CD8-positive, alpha-beta memory T cell (primary cell): ENCODE measurements at regions not wholly inside any gene's neighbourhood (a gene's known extent, or its start where the extent isn't known, plus 50 kb on each side); places are given as distances from the start of the nearest gene placed in this dataset.

Experiments used
- CTCF ChIA-PET: fragments of 350-600 bp; sonication (Branson Sonifier 250); formaldehyde crosslinking; loops from one replicate; lab custom pipeline; 2021; ENCODE audit warnings: antibody characterized with exemption; lab: Charles Lee
- POLR2A ChIA-PET: fragments of 350-600 bp; sonication (Branson Sonifier 250); formaldehyde crosslinking; loops from one replicate; lab custom pipeline; 2021; ENCODE audit warnings: antibody characterized with exemption; lab: Charles Lee
- DNase-seq, 5 donors: peaks; one replicate each; pipeline versions ENCODE4 v3.0.0 to v3.0.0-alpha.2; 2020 to 2022; ENCODE audit warnings: mixed read lengths in 1 of 5
- H3K27ac ChIP-seq: one replicate; pipeline ENCODE4 v1.7.0; 2013; ENCODE audit warnings: low read depth, mild to moderate bottlenecking, low read length, moderate library complexity
- H3K27me3 ChIP-seq: 2 replicates; pipeline ENCODE4 v1.7.0; 2013; ENCODE audit warnings: low read length, mild to moderate bottlenecking; ENCODE audit not compliant: insufficient read depth, poor library complexity, severe bottlenecking
- H3K36me3 ChIP-seq: 2 replicates; pipeline ENCODE4 v1.7.0; 2013; ENCODE audit warnings: mild to moderate bottlenecking, low read length, moderate library complexity; ENCODE audit not compliant: insufficient read depth
- H3K4me1 ChIP-seq: 2 replicates; pipeline ENCODE4 v1.7.0; 2013; ENCODE audit warnings: mild to moderate bottlenecking, low read length, moderate library complexity; ENCODE audit not compliant: insufficient read depth
- H3K4me3 ChIP-seq: 2 replicates; pipeline ENCODE4 v1.7.0; 2013; ENCODE audit warnings: mild to moderate bottlenecking, low read length
- H3K9me3 ChIP-seq: 2 replicates; pipeline ENCODE4 v1.7.0; 2013; ENCODE audit warnings: mild to moderate bottlenecking, low read length
- H3K27ac Mint-ChIP-seq, 8 donors: one replicate each; pipeline ENCODE4 v1.8.0; 2020 to 2021; ENCODE audit warnings: mixed read lengths in 8 of 8, mild to moderate bottlenecking in 6 of 8, inconsistent platforms in 3 of 8, moderate library complexity in 3 of 8
- H3K27me3 Mint-ChIP-seq, 2 donors: one replicate each; pipeline ENCODE4 v1.8.0; 2020 to 2021; ENCODE audit warnings: mixed read lengths in 2 of 2, mild to moderate bottlenecking in 1 of 2, moderate library complexity in 1 of 2
- H3K36me3 Mint-ChIP-seq, 3 donors: one replicate each; pipeline ENCODE4 v1.8.0; 2020 to 2021; ENCODE audit warnings: mixed read lengths in 3 of 3, inconsistent platforms in 1 of 3, mild to moderate bottlenecking in 1 of 3
- H3K4me1 Mint-ChIP-seq, 3 donors: one replicate each; pipeline ENCODE4 v1.8.0; 2020 to 2021; ENCODE audit warnings: mixed read lengths in 3 of 3, inconsistent platforms in 1 of 3, mild to moderate bottlenecking in 1 of 3
- H3K4me3 Mint-ChIP-seq, 7 donors: one replicate each; pipeline ENCODE4 v1.8.0; 2020 to 2021; ENCODE audit warnings: mixed read lengths in 7 of 7, mild to moderate bottlenecking in 6 of 7, moderate library complexity in 4 of 7, inconsistent platforms in 2 of 7
- H3K9me3 Mint-ChIP-seq, 5 donors: one replicate each; pipeline ENCODE4 v1.8.0; 2020 to 2022; ENCODE audit warnings: mixed read lengths in 5 of 5, mild to moderate bottlenecking in 3 of 5, moderate library complexity in 2 of 5, inconsistent platforms in 1 of 5

DNA sequence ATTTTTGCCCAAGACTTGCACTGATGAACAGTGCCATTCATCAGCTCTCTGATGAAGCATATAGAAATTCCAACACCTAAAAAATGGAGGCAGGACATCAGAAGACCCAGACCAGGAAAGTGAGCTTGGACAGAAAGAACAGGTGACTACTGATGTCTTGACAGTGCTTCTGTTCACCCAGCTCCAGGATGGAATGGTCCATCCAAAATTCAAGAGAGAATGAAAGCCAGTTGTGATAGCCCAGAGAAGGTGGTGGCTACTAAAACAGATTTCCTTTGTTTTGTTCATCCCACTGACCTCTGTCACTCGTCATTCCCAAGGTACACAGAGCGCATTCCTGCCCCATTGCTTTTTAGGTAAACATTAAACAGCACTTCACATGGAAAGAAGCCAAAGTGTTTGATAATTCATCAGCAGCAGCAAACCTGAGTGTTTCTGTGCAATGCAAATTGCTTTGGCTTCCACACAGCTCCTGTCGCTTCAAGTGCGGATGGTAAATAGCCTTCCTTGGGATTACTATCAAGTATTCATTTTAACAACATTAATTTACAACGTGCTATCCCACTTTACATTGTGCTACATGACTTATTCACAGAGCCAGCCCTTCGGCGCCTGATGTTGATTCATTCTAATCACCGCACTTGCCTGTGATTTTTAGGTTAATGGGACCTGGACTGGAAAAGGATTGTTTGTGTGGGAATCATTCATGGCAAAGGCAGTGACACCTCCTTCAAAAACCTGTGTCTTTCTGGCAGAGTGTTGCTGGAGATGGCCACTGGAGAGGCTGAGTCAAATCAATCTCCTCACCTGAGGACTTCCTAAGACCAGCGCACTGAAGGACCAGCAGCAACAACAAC, 65.1 kb upstream of the TOX3 start:
- Histone ChIP-seq H3K4me1 (no peaks in the 10 kb centered on the region), H3K36me3 (no peaks in the 10 kb centered on the region), H3K9me3 (no peaks in the 10 kb centered on the region), H3K4me3 (no peak overlapping the region), H3K27ac (no peak overlapping the region), H3K27me3 (no peaks in the 10 kb centered on the region)
- Mint-ChIP-seq H3K36me3 (no peaks in the 10 kb centered on the region), H3K4me1 (no peaks in the 10 kb centered on the region), H3K27me3 (no peaks in the 10 kb centered on the region), H3K27ac (no peak overlapping the region), H3K4me3 (no peak overlapping the region), H3K9me3 (peaks cover 0 to 9% (median 2%) of the 10 kb centered on the region in 5 donors)
- CTCF ChIA-PET: no interaction called here
- DNase-seq: no peak
- POLR2A ChIA-PET: no interaction called here

DNA sequence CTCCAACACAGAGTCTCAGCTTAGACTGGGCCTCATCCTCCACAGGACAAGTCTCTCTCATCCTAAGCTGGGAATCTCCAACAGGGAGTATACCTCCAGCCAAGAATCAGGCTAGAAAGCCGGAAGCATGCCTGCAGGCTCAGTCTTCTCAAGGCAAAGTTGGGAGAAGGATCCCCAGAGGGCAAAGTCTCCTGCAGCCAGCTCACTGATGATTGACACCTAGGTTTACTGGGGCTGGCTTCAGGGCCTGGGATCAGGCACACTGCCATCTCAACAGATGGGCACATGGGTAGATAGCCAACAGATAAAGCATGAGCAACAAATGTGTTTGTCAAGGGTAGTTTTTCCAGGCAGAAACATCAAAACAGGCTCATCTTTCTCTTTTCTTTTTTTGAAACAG, 56.1 kb upstream of the TOX3 start:
- DNase-seq: no peak
- Histone ChIP-seq H3K9me3 (no peaks in the 10 kb centered on the region), H3K4me1 (no peaks in the 10 kb centered on the region), H3K27ac (no peak overlapping the region), H3K4me3 (no peak overlapping the region), H3K36me3 (no peaks in the 10 kb centered on the region), H3K27me3 (no peaks in the 10 kb centered on the region)
- H3K4me3 Mint-ChIP-seq: no peak overlapping the region
- H3K27ac Mint-ChIP-seq: no peak overlapping the region
- H3K36me3 Mint-ChIP-seq: no peaks in the 10 kb centered on the region
- ChIA-PET CTCF (interaction anchor here (1.2 kb wide), 1 partner anchor 12 kb away, joined by 3 read pairs; no protein-coding TSS in a partner anchor), POLR2A (no interaction called here)
- peaks cover 0 to 1% (median 0%) of the 10 kb centered on the region in 5 donors for H3K9me3 Mint-ChIP-seq
- H3K4me1 Mint-ChIP-seq: no peaks in the 10 kb centered on the region
- H3K27me3 Mint-ChIP-seq: peaks cover 0 to 2% of the 10 kb centered on the region in 2 donors

DNA sequence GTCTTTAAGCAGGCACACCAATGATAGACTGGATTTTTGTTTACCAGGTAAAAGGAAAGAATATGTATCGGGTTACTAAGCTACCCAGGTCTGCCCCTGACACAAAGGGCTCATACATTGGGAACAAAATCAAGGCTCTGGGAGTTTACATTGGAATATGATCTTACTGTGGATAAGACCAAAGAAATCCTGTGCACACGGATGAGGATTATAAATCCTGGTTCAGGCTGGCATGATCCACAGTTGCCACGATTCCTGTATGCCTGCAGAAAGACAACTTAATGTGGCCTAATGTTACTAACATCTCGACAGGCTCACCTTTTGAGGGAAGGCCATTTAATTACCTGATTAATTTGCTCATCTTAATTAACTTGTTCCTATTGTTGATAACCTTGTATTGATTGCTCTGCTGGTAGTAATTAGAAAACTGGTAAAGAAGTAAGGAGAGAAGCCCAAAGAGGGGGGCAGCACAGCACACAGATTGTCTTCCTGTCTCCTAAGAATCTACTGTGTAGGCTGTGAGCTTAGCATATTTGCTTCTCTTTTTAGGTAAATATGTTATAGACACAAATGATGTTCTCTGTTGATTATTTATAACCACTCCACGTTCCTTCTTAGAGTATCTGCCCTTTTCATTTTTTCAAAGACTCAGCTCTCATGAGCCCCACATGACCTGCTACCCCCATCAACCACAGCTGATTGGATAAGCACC, 51.0 kb upstream of the TOX3 start:
- ChIA-PET POLR2A (no interaction called here), CTCF (no interaction called here)
- no peaks in the 10 kb centered on the region for H3K4me1 ChIP-seq
- H3K9me3 ChIP-seq: no peaks in the 10 kb centered on the region
- Mint-ChIP-seq H3K4me3 (no peak overlapping the region), H3K27me3 (peaks cover 0 to 2% of the 10 kb centered on the region in 2 donors), H3K4me1 (no peaks in the 10 kb centered on the region), H3K27ac (no peak overlapping the region), H3K36me3 (no peaks in the 10 kb centered on the region), H3K9me3 (peaks cover 0 to 9% (median 0%) of the 10 kb centered on the region in 5 donors)
- H3K36me3 ChIP-seq: no peaks in the 10 kb centered on the region
- H3K27me3 ChIP-seq: no peaks in the 10 kb centered on the region
- H3K27ac ChIP-seq: no peak overlapping the region
- DNase-seq: no peak
- H3K4me3 ChIP-seq: no peak overlapping the region

DNA sequence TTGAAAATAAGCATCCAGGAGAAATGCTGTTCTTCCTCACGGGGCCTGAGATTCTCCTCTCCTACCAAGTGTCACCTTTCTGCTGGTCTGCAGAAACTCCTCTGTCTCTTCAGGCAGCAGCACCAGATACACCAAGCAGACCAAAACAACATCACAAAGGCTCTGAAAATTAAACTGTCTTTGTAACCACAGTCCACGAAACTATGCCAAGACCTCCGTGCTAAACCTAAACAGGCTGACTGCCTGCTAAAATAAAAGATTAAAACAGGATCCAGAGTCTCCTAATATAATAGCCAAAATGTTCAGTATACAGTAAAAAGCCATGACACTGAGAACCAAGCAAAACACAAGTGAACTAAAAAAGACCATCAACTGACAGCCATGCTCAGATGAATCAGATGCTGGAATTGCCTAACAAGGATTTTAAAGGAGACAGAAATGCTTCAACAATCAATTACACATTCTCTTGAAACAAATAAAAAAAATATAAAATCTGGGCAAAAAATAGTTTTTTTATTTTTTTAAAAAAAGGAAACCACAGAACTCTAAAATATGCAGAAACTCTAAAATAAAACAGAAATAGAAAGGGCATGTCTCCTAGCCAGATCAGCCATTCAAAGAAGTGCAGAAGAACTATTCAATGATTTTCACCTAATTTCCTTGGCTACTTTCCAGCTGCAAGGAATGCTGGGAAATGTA, 50.3 kb upstream of the TOX3 start:
- no peaks in the 10 kb centered on the region for H3K36me3 ChIP-seq
- H3K27ac Mint-ChIP-seq: no peak overlapping the region
- H3K4me3 ChIP-seq: no peak overlapping the region
- no peaks in the 10 kb centered on the region for H3K9me3 ChIP-seq
- ChIA-PET CTCF (no interaction called here), POLR2A (no interaction called here)
- H3K27ac ChIP-seq: no peak overlapping the region
- H3K4me1 Mint-ChIP-seq: no peaks in the 10 kb centered on the region
- no peak overlapping the region for H3K4me3 Mint-ChIP-seq
- H3K4me1 ChIP-seq: no peaks in the 10 kb centered on the region
- DNase-seq: no peak
- H3K9me3 Mint-ChIP-seq: peaks cover 0 to 9% (median 1%) of the 10 kb centered on the region in 5 donors
- peaks cover 0 to 2% of the 10 kb centered on the region in 2 donors for H3K27me3 Mint-ChIP-seq
- no peaks in the 10 kb centered on the region for H3K27me3 ChIP-seq
- H3K36me3 Mint-ChIP-seq: no peaks in the 10 kb centered on the region
